Activated CD4-positive, alpha-beta T cell treated with anti-CD3 and anti-CD28 coated beads, Interleukin-2, amount 50 U/mL, for 4 hours (primary cell): ENCODE measurements at regions not wholly inside any gene's neighbourhood (a gene's known extent, or its start where the extent isn't known, plus 50 kb on each side); places are given as distances from the start of the nearest gene placed in this dataset.
"Not testable (repeated sequence)": the region's sequence is repeated elsewhere in the genome, so short reads cannot be mapped to it uniquely, and the experiment has no call there.

Source experiments
- DNase-seq, 2 experiments: peaks; one replicate each; pipeline ENCODE4 v3.0.0-alpha.2; 2020

- DNase-seq = no peak
These were observed 643.0 kb upstream of the FAM98A start for GRCh38 chr2:34241905-34242762.

- DNase-seq = no peak
These were observed 640.4 kb upstream of the FAM98A start for GRCh38 chr2:34239511-34239910.

- no peak for DNase-seq
These were observed 635.7 kb upstream of the FAM98A start for GRCh38 chr2:34234823-34235222.

GRCh38 chr2:34229998-34230397 lies 630.9 kb upstream of the FAM98A start:
- DNase-seq = no peak

GRCh38 chr2:34215174-34215573 lies 616.1 kb upstream of the FAM98A start:
- no peak for DNase-seq

GRCh38 chr2:34210382-34210781 lies 611.3 kb upstream of the FAM98A start:
- DNase-seq = not testable (repeated sequence)

GRCh38 chr2:34204560-34204959 lies 605.5 kb upstream of the FAM98A start:
- DNase-seq = no peak

GRCh38 chr2:34201099-34201498 lies 602.0 kb upstream of the FAM98A start:
- no peak for DNase-seq

GRCh38 chr2:34199971-34200370 lies 600.9 kb upstream of the FAM98A start:
- DNase-seq = no peak

- DNase-seq = no peak
These were observed 594.1 kb upstream of the FAM98A start for GRCh38 chr2:34193164-34193563.

GRCh38 chr2:34188464-34189303 lies 589.6 kb upstream of the FAM98A start:
- no peak for DNase-seq

- no peak for DNase-seq
These were observed 580.4 kb upstream of the FAM98A start for GRCh38 chr2:34179511-34179910.

GRCh38 chr2:34178482-34178881 lies 579.4 kb upstream of the FAM98A start:
- DNase-seq = no peak

GRCh38 chr2:34176693-34177092 lies 577.6 kb upstream of the FAM98A start:
- no peak for DNase-seq

- DNase-seq = no peak
These were observed 575.4 kb upstream of the FAM98A start for GRCh38 chr2:34174506-34174905.

- no peak for DNase-seq
These were observed 563.1 kb upstream of the FAM98A start for GRCh38 chr2:34162231-34162630.

- DNase-seq = no peak
These were observed 562.5 kb upstream of the FAM98A start for GRCh38 chr2:34161549-34161948.

- DNase-seq = no peak
These were observed 560.8 kb upstream of the FAM98A start for GRCh38 chr2:34159901-34160300.

- DNase-seq = no peak
These were observed 554.4 kb upstream of the FAM98A start for GRCh38 chr2:34153484-34153883.

- DNase-seq = no peak
These were observed 548.7 kb upstream of the FAM98A start for GRCh38 chr2:34147780-34148179.

- no peak for DNase-seq
These were observed 544.0 kb upstream of the FAM98A start for GRCh38 chr2:34143149-34143548.

- not testable (repeated sequence) for DNase-seq
These were observed 543.5 kb upstream of the FAM98A start for GRCh38 chr2:34142531-34143008.

- DNase-seq = not testable (repeated sequence)
These were observed 534.0 kb upstream of the FAM98A start for GRCh38 chr2:34133065-34133464.

- DNase-seq = no peak
These were observed 527.2 kb upstream of the FAM98A start for GRCh38 chr2:34126279-34126678.
